ENCODE measurements at regions not wholly inside any gene's neighbourhood (a gene's known extent, or its start where the extent isn't known, plus 50 kb on each side); places are given as distances from the start of the nearest gene placed in this dataset.

- TF ChIP-seq YY1 (IDR thresholded peaks at IDR 0.05; ENCODE audit: low read depth) (no peak), CEBPB (IDR thresholded peaks at IDR 0.05) (no peak), NFIC (IDR thresholded peaks at IDR 0.05) (no peak), EGR1 (IDR thresholded peaks at IDR 0.05) (no peak)
Measured at GRCh38 chr1:58072450-58072849, 474.1 kb downstream of the OMA1 start.

GRCh38 chr1:58067082-58067481 is 479.4 kb downstream of the OMA1 start:
- TF ChIP-seq CEBPB (IDR thresholded peaks at IDR 0.05) (no peak), TAF1 (IDR thresholded peaks at IDR 0.05; ENCODE audit: low read depth) (no peak), MAX (IDR thresholded peaks at IDR 0.05) (no peak), REST (IDR thresholded peaks at IDR 0.05; ENCODE audit: low read depth) (no peak), NFIC (IDR thresholded peaks at IDR 0.05) (no peak), TCF12 (IDR thresholded peaks at IDR 0.05; ENCODE audit: low read depth) (no peak), ZBTB7A (IDR thresholded peaks at IDR 0.05; ENCODE audit: low read depth) (no peak), EP300 (IDR thresholded peaks at IDR 0.05; ENCODE audit: borderline replicate concordance) (no peak)

- TF ChIP-seq EGR1 (IDR thresholded peaks at IDR 0.05) (no peak), REST (IDR thresholded peaks at IDR 0.05; ENCODE audit: low read depth) (no peak)
Measured at GRCh38 chr1:58065520-58065919, 481.0 kb downstream of the OMA1 start.

- TF ChIP-seq NFIC (IDR thresholded peaks at IDR 0.05) (no peak), USF1 (IDR thresholded peaks at IDR 0.05) (no peak), REST (IDR thresholded peaks at IDR 0.05; ENCODE audit: low read depth) (no peak), RAD21 (IDR thresholded peaks at IDR 0.05; ENCODE audit: low read depth) (no peak), YY1 (IDR thresholded peaks at IDR 0.05; ENCODE audit: low read depth) (no peak), FOXM1 (IDR thresholded peaks at IDR 0.05; ENCODE audit: borderline replicate concordance, low read depth) (no peak), MAX (IDR thresholded peaks at IDR 0.05) (no peak), EGR1 (IDR thresholded peaks at IDR 0.05) (no peak), TAF1 (IDR thresholded peaks at IDR 0.05; ENCODE audit: low read depth) (no peak), EP300 (IDR thresholded peaks at IDR 0.05; ENCODE audit: borderline replicate concordance) (no peak), ZBTB7A (IDR thresholded peaks at IDR 0.05; ENCODE audit: low read depth) (no peak), TEAD4 (IDR thresholded peaks at IDR 0.05) (no peak), CEBPB (IDR thresholded peaks at IDR 0.05) (no peak), CREB1 (IDR thresholded peaks at IDR 0.05; ENCODE audit: low read depth) (no peak)
Measured at GRCh38 chr1:58064166-58064565, 482.4 kb downstream of the OMA1 start.

- no peak for TF ChIP-seq CREB1 (IDR thresholded peaks at IDR 0.05; ENCODE audit: low read depth)
- no peak for TF ChIP-seq REST (IDR thresholded peaks at IDR 0.05; ENCODE audit: low read depth)
- TF ChIP-seq TCF12 (IDR thresholded peaks at IDR 0.05; ENCODE audit: low read depth): no peak
- TF ChIP-seq TEAD4 (IDR thresholded peaks at IDR 0.05): no peak
- TF ChIP-seq YY1 (IDR thresholded peaks at IDR 0.05; ENCODE audit: low read depth): no peak
- TF ChIP-seq RAD21 (IDR thresholded peaks at IDR 0.05; ENCODE audit: low read depth): no peak
- no peak for TF ChIP-seq CEBPB (IDR thresholded peaks at IDR 0.05)
- no peak for TF ChIP-seq NFIC (IDR thresholded peaks at IDR 0.05)
- TF ChIP-seq USF1 (IDR thresholded peaks at IDR 0.05): no peak
- TF ChIP-seq ZBTB7A (IDR thresholded peaks at IDR 0.05; ENCODE audit: low read depth): no peak
- TF ChIP-seq EGR1 (IDR thresholded peaks at IDR 0.05): no peak
Measured at GRCh38 chr1:58063095-58063494, 483.4 kb downstream of the OMA1 start.

Measured in Ishikawa (cell line).